Hematopoietic multipotent progenitor cell (in vitro differentiated cells): ENCODE measurements at regions not wholly inside any gene's neighbourhood (a gene's known extent, or its start where the extent isn't known, plus 50 kb on each side); places are given as distances from the start of the nearest gene placed in this dataset.
"Not testable (repeated sequence)": the region's sequence is repeated elsewhere in the genome, so short reads cannot be mapped to it uniquely, and the experiment has no call there.

Experiments
- DNase-seq, 3 donors: peaks; one replicate each; pipeline ENCODE4 v3.0.0-alpha.2; 2011 to 2015; ENCODE audit warnings: low read depth in 2 of 3, low spot score in 2 of 3

- no peak for DNase-seq
Observed at GRCh38 chr2:209141818-209142217, 282.0 kb upstream of the MAP2 start.

- not testable (repeated sequence) for DNase-seq
Observed at GRCh38 chr2:209145220-209145691, 278.6 kb upstream of the MAP2 start.

DNA sequence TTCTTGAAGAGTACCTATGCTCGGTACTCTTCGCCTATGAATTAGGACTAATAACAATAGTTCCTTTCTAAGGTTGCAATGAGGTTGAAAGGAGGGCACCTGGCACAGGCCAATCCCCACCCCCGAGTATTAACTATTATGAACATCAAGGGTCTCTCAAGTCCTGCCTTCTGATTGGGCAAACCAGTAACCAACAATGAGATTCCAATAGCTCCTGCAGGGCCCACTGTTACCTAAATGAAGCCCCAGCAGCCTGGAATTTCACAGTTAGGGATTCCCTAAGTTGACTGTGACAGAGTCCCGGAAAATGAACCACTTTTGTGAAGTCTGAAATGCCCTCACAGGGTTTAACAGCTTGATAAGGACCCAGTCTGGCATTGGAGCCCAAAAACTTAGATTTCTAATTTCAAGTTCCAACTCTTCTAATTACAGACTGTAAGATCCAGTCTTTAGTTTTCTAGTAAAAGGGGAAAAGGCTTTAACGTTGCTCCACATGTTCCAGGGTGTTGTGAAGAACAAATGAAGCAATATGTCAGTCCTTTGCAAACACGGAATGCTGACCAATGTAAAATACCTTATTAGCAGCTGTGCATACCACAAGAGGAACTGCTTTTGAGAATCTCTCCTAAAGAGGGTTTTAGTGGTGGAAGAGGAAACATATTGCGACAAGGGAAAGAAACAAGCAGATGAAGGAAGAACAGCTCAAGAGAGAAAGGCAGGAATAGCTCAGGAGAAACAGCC is 277.7 kb upstream of the MAP2 start:
- peak in 2 of 3 donors; percentile 1 to 51 for DNase-seq

DNA sequence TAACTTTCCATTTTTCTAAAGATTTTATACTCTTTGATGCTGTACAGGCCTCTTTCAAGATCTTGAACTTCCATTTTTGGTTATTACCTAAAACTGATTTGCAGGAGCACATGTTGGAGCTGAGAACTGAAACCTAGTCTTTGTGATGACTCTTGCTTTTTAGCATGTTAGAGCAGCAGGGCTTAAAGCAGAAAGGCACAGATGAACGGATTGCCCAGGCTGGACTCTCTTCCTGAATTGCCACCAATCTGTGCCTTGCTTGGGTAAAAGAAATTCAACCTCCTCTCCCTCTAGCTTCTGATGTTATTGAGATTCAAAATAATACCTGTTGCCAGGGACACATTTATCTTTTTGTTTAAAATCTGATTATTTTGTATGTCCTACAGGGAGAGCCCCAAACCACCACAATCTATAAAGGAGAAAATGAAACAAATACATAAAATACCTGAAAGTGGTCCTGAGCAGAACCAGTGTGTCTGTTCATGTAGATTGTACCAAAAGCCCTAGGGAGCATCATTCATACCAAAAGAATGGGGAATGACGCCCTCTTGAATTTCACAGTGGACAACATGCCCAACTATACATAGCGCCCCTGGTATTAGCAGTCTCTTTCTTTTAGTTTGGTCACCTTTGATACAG is 277.0 kb upstream of the MAP2 start:
- peak in 2 of 3 donors; percentile 1 to 29 for DNase-seq

DNA sequence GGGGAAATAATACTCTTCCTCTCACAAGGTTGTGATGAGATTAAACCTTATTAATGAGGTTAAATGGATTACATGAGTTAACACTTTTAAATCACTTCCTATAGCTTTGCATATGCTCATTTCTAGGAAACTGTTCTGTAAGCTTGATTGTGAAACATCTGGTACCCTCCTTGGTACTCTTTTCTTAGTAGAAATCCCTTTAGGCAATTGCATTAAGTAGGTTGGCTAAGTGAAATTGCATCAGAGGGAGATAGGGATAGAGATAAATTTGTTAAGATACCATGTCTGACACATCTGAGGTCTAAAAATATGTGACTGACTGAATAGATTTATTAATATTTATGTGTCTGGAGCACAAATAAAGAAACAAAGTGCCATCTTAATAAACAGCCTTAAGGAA is 275.9 kb upstream of the MAP2 start:
- no peak for DNase-seq

- no peak for DNase-seq
Observed at GRCh38 chr2:209160800-209161588, 262.9 kb upstream of the MAP2 start.

GRCh38 chr2:209162129-209162528 is 261.7 kb upstream of the MAP2 start:
- no peak for DNase-seq

DNA sequence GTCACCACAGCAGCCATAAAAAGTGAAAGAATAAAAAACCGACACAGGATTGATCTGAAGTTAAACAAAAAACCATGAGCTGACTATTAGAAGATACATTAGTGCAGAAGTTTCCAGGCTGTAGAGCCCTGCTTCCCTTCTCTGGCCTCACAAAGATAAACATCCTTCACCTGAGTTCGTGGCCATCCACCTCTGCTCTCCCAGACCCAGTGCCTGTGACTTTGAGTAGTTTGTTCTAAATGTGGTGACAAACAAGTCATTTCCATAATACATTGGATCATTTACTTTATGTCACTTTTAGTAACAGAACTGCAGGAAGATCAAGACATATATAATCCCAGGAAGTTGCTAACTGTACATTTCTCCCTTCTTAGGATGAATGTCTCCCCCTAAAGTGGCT is 241.9 kb upstream of the MAP2 start:
- DNase-seq, result no peak

DNA sequence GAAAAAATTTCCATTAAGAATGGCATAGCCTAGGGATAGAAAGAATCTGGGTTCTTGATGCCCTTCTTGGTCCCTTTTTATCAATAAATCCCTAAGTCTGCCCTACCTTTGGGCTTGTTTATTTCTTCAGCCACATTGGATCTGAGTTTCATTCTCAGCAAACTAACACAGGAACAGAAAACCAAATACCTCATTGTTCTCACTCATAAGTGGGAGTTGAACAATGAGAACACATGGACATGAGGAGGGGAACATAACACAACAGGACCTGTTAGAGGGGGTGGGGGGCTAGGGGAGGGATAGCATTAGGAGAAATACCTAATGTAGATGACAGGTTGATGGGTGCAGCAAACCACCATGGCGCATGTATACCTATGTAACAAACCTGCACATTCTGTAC is 237.0 kb upstream of the MAP2 start:
- peak in 1 of 3 donors; percentile 16 for DNase-seq

DNA sequence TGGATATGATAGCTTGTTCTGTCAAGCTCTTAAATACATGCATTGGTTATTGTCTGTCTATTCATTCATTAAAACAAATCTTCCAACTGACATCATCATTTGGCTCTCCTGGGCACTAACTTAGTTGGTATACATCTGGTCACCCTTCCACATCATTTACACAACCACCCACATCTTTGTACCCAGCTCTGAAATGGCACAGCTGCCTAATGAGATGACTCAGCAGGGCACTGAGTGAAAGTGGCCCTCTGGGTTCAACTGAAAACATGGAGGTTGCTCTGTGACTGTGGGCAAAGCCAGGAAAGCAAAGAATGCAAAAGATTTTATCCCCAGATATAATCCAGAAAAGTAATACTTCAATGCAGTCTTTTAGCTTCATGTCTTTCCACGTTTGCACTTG is 234.0 kb upstream of the MAP2 start:
- DNase-seq, result no peak

- DNase-seq, result no peak
Observed at GRCh38 chr2:209191139-209191538, 232.7 kb upstream of the MAP2 start.

- no peak for DNase-seq
Observed at GRCh38 chr2:209194717-209195116, 229.1 kb upstream of the MAP2 start.

DNA sequence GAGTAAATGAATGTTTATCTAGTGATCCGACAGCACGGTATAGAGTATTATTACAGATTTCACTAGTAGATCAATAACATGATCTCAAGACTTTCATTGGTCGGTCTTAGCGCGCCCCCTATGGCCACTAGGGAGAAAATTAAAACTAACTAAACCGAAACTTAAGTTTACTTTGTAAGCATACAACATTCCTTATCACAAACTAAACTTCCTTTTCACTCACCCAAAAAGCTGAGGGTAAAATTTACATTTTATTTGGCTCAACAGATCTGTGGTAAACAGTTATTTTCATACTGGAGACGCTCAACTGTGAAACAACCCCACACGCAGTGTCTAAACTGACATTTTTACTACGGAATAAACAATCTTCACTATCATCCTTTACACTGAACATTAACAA is 215.6 kb upstream of the MAP2 start:
- DNase-seq, result peak in 2 of 3 donors; percentile 36 to 63

DNA sequence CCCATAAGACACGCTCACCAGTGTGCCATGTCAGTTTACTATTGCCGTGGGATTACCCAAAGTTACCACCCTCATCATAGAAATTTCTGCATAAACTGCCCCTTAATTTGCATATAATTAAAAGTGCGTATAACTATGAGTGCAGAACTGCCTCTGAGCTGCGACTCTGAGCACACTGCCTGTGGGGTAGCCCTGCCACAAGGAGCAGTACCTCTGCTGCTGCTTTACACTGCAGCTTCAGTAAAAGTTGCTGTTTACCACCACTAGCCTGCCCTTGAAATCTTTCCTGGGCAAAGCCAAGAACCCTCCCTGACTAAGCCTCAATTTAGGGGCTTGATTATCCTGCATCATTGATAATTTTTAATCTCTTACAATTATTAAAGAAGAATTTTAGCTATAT is 213.9 kb upstream of the MAP2 start:
- peak in 1 of 3 donors; percentile 6 for DNase-seq

DNA sequence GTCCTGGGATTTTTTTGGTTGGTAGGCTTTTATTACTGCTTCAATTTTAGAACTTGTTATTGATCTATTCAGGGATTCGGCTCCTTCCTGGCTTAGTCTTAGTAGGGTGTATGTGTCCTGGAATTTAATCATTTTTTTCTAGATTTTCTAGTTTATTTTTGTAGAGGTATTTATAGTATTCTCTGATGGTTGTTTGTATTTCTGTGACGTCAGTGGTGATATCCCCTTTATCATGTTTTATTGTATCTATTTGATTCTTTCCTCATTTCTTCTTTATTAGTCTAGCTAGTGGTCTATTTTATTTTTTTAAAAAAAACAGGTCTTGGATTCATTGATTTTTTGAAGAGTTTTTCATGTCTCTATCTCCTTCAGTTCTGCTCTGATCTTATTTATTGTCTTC is 193.3 kb upstream of the MAP2 start:
- DNase-seq, result no peak

DNA sequence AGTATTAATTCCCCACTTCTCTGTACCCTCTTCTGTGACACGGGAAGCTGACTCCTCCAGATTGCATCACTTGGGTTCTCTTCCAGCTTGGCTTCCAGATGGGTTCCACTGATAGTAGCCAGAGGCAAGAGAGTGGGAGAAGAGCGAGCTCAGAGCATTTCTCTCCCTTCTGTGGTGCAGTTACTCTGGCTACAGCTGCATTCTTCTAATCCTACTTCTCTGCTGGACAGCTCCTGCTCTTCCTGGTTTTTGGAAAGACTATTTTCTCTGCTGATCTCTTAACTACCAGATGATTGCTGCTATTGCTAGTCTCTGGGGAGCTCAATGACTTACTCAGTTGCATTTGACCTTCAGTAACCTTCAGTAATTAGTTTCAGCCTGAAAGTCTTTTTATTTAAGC is 187.5 kb upstream of the MAP2 start:
- no peak for DNase-seq

- DNase-seq, result no peak
Observed at GRCh38 chr2:209238765-209239584, 184.9 kb upstream of the MAP2 start.

- no peak for DNase-seq
Observed at GRCh38 chr2:209239585-209239938, 184.3 kb upstream of the MAP2 start.

DNA sequence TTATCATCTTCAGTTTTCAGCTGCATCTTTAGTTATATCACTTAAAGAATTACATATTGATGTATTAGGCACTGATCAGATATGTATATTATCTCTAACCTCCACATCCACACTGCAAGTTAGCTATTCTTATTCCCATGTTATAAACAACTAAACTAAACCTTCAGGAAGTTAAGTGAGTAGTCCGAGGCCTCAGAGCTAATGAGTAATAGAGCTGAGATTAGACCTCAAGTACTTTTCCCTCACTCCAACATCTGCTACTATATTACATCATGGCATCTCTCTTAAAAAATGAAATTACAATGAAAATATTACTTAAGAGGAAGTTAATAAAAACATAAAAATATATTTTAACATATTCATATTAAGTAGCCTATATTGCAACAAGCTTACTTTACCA is 183.6 kb upstream of the MAP2 start:
- DNase-seq, result no peak

DNA sequence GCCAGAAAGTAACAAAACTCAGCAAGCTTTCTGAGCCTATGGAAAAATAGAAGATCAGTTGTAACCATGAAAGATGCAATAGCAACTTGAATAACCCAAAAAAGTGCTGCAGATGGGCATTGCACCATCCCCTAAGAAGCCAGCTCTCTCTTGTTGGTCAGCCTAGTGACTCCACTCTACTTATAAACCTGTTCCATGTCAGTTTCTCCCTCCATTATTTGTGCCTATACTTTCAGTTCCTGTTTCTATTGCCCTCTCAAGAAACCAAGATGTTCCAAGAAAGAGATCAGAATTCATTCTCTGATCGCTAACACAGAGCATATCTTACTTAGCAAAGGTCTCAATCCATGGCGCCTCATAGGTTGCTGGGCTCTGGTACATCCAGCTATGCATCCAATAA is 170.3 kb upstream of the MAP2 start:
- DNase-seq, result no peak

DNA sequence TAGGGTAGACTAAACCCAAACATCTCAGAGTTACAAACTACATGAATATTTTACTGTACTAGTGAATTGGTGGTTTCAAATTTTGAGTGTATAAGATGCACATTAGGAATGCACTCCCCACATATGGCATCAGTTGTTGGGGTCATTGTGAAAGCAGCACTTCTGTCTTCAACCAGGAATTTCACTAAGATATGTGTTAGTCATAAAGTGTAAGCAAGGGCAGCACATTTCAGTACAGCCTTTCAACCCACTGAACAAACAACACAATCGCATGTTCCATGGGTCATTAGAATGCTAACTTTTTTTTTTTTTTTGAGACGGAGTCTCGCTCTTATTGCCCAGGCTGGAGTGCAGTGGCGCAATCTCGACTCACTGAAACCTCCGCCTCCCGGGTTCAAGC is 164.1 kb upstream of the MAP2 start:
- no peak for DNase-seq
